Posterior cingulate gyrus (tissue), 11 donors: ENCODE measurements at regions not wholly inside any gene's neighbourhood (a gene's known extent, or its start where the extent isn't known, plus 50 kb on each side); places are given as distances from the start of the nearest gene placed in this dataset.

ENCODE experiments used
- DNase-seq, 10 donors: peaks; one replicate each; pipeline versions ENCODE4 v3.0.0 to v3.0.0-alpha.2; 2020 to 2021; ENCODE audit warnings: mixed read lengths in 3 of 10
- intact Hi-C: fragments of 100-400 bp; cut with DNase I; formaldehyde crosslinking; loops from one replicate; pipeline ENCODE4 v1.15.1; 2023

DNA sequence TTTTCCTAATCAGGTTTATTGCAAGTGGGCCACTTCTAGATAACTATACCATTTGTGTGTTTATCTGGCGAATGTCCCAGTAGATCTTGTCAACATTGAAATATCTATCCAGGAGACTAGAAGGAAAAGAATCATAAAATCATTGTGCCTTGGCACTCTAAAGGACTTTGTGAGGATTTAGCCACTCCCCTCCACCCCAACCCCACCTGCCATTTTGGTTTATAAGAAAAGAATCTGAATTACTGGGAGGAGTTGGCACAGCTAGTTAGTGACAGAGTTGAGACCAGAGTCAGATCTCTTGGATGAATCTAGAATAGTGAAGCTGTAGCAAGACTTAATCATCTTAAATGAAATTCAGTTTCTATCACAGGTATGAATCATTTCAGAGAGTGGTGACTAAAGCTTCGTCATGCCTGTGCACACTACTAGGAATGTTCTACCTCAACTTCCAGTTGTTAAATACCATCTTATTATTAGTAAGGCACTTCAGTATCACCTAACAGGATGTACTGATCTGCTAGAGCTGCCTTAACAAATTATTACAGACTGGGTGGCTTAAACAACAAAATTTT lies 212.7 kb upstream of the SLC14A2 start:
- intact Hi-C loops, result no loop called here
- no peak for DNase-seq

DNA sequence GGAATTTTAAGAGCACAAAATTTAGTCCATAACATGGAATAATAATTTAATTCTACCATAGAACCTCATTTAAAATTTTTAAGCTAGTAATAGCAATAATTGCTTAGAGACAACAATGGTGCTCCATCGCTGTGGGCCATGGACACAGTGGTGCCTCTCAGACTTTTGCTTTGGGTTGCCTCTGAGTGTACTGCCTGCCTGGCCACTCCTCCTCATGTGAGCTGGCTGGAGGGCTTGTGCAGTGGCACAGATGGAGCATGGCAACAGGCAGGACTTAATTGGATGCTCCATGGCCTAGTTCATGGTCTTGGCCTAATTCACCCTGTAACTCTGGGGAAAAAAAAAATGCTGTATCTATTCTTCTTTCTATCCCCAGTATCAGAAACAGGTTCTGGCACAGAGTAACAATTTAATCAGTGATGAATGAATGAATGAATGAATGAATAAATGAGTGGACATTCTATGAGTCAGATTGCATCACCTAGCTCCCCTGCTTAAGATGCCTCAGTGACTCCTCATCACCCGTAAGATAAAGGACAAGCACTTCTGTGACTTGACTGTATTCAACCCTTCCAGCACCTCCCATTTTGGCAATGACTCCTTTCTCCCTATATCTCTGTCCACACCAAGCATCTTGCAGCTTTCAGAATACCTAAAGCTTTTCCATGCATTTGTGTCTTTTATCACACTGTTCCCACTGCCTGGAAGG lies 211.8 kb upstream of the SLC14A2 start:
- intact Hi-C loops, result no loop called here
- DNase-seq, result no peak

DNA sequence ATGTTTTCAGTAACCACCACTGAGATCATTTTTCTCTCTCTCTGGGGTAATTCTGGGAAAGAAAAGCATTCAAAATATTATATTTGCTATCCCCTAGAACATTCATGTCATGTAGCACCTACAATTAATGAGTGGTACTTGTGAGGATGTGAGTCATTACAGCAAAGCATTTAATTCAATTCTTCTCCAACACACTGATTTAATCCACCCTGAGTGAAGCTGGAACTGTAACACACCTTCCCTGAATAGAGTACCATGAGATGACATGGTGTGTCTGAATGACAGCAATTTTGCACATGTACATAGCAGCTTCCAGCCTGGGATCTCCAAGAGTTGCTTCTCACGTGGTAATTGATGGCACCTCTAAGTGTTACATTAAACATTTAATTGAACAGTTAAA lies 207.1 kb upstream of the SLC14A2 start:
- intact Hi-C loops, result no loop called here
- DNase-seq, result no peak

DNA sequence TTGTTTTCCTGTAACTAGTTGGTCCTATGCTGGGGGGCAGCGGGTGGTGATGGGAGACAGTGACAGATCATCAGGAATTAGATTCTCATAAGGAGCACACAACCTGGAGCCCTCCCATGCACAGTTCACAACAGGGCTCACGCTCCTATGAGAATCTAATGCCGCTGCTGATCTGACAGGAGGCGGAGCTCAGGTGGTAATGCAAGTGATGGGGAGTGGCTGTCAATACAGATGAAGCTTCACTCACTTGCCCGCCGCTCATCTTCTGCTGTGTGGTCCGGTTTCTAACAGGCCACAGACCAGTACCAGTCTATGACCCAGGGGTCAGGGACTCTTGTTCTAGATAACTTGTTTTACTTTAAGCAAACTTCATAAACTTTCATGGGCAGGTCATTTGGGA lies 205.3 kb upstream of the SLC14A2 start:
- DNase-seq, result no peak
- intact Hi-C loops, result no loop called here

DNA sequence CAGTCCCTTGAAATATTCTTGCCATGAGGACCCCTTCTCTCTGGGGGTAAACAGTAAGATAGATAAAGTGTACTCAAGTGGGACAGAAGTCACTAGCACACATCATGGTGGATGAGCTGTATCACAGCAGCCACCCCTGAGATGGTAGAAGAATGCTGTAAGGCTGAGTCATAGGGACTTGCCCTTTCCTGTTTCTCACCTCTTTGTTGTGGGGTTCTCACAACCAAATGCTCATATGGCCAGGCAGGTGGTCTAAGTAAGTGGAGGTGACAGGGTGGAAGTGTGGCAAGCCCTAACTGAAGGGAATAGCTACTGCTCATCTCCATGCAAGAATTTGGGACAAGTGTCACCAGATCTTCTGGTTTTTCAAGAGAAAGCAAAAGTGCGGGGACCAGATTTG lies 202.7 kb upstream of the SLC14A2 start:
- intact Hi-C loops, result no loop called here
- DNase-seq, result no peak

DNA sequence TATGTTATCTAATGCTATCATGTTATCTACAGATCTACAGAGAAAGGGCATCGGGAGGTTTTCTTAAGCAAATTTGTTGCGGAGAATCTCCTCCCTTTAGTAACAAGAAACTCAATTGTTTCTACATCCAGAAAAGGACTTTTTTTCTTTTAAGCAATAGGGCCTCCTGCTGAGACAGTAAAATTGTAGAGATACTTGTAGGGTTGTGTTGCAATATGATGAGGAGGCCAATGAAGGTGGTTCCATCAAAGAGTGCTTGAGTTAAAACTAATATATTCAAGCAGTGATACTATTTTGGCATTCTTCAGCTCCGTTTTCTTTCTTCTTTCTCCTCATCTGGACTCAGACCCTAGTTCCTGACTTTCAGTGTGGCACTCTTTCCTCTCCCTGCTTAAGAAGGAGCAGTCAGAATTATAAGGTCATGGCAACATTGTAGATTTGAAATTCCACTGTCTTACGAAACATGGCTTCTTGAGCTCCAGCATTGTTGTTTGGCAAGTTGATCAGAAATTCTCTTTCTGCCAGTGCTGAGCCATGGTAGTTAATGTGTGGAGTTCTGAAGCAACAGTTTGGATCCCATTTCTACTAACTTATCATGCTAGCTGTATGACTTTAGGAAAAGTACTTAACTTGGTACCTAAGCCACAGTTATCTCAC lies 202.0 kb upstream of the SLC14A2 start:
- no peak for DNase-seq
- intact Hi-C loops, result no loop called here

DNA sequence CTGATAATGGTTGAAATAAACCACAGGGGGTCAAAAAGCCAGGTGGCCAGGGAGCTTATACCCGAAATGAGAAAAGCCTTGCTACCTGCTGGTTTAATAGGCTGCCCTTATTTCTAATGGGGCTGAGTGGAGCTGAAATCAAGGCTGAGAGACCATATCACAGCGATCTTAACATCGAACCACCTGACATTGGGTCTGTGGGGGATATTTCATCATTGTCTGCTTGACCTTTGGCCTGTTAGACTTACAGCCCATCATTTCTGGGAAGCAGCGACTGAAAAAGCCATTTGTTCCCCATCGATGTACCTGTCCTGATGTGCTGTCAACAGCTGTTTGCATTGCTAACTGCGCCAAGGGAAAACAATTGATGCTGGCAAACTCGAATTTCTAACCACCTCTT lies 199.7 kb upstream of the SLC14A2 start:
- intact Hi-C loops, result no loop called here
- DNase-seq, result no peak

DNA sequence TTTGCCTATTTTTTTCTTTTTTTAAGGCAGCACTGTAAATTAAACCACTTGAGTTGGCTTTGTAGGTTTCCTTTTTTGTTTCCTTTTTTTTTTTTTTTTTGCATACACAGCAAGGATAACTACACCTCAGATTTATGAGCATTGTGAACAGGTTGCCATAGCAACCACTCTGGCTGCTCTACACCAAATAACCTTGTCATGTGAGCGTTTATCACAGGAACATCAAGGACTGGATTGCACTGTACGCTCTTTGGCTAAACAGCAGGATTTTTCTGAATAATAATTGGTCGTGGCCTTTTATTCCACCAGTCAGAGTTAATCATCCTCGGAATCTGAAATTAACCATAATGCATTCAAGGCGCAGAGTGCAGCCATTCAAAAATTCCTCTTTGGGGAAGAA lies 199.1 kb upstream of the SLC14A2 start:
- intact Hi-C loops, result no loop called here
- peak in 1 of 10 donors; percentile 5 for DNase-seq

DNA sequence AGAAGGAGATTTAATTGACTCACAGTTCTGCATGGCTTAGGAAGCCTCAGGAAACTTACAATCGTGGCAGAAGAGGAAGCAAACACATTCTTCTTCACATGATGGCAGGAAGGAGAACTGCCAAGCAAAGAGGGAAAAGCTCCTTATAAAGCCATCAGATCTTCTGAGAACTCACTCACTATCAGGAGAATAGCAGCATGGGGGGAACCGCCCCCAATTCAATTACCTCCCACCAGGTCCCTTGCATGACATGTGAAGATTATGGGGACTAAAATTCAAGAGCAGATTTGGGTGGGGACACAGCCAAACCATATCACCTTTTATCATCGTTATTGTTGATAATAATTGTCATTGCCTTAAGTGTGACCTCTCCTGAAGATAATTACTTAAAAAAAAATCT lies 197.9 kb upstream of the SLC14A2 start:
- intact Hi-C loops, result no loop called here
- DNase-seq, result no peak

DNA sequence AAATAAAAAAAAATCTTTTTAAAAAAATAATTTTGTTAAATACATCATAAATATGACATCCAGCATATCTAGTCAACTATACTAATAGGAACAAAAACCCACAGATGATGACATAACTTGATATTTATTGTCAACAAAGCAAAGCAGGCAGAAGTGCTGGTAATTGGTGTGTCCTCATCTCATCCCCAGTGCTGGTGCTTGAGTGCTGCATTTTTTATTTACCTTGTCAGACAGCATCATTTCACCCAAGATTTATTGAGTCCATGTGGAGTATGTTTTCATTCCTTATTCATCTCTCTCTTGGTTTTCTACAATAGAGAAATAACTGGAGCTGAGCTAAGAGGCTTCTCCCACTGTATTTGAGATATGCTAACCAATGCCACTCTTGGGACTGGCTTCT lies 191.6 kb upstream of the SLC14A2 start:
- no peak for DNase-seq
- intact Hi-C loops, result no loop called here

DNA sequence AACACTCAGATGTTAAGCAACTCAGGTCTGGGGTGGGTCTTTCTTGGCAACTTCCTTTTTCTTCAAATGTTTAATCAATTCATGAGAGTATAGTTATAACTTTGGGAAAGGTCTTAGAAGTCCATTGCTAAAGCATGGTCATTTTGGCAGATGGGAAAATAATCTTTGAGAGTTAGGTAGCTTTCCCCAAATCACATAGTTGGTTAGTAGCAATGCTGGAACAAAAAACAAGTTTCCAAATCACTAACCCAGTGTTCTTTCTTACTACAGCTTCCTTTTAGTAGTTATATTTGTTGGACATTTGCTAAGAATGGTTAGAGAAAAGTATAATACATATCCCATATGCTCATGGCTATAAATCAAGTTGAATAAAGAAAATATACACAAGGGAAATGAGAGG lies 185.2 kb upstream of the SLC14A2 start:
- intact Hi-C loops, result no loop called here
- DNase-seq, result no peak

DNA sequence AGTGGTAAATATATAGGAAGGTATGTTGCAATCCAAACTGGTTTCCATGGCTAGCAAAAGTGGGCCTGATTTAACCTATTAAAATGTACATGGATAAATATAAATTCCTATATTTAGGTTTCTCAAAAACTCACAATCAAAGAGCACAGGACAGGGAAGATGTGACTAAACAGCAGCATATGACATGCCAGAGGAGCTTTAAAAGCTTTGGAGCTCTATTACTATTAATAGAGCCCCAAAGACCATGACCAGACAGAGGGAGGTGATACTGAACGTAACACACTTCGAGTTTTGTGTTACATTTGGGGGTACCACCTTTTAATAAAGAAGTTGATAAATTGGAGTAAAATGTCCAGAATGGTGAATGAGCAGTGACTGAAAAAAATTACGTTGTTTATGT lies 179.5 kb upstream of the SLC14A2 start:
- intact Hi-C loops, result no loop called here
- no peak for DNase-seq

DNA sequence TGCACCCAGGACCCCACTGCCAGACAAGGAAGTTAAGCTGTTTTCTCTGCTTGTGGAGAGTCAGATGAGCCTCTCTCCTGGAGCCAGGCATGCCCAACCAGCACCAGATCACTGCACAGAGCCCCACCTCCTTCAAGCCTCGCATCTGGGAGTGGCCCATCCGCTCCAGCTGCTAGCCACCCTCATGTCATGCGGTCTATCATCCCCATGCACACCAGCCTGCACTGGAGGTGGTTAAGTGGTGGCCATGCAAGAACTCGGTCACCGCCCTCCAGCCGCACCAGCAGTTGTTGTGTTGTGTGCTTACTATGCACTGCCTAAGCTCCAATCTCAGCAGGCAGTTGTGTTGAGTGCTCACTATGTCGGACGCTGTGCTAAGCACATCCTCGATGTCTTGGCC lies 177.9 kb upstream of the SLC14A2 start:
- no peak for DNase-seq
- intact Hi-C loops, result no loop called here

DNA sequence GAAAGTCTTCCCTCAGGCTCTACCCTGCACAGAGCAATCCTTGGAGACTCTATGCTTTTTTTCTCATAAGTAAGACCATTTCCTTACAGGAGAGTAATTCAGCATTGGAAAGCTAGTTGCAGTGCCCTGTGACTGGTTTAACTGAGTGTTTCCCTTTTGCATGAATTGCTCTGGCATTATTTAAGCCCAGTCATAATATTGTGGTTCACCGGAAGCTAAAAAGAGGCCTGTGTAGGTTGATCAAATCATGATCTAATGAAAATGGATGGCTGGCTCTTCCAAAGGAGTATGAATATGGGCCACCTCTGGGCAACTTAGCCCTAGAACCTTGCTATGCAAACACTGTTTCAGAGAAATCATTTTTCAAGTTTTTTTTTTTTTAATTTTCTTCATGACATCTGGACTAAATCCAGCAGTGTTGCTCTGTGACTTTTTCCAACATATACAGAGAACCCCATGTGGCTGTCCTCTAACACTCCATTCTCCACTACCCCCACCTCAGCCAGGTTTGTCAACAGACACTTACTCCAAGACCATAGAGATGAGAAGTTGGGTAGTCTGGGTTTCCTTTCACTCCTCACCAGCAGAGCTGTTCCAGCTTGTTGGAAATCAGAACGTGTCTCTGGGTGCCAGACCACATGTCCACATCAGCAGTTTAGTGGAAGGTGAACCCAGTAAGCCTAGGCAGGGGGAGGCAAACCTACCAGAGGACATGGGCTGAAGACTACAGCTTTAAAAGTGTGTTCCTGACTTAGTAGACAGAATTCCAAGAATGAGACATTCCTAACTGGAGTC lies 175.2 kb upstream of the SLC14A2 start:
- intact Hi-C loops, result no loop called here
- no peak for DNase-seq

DNA sequence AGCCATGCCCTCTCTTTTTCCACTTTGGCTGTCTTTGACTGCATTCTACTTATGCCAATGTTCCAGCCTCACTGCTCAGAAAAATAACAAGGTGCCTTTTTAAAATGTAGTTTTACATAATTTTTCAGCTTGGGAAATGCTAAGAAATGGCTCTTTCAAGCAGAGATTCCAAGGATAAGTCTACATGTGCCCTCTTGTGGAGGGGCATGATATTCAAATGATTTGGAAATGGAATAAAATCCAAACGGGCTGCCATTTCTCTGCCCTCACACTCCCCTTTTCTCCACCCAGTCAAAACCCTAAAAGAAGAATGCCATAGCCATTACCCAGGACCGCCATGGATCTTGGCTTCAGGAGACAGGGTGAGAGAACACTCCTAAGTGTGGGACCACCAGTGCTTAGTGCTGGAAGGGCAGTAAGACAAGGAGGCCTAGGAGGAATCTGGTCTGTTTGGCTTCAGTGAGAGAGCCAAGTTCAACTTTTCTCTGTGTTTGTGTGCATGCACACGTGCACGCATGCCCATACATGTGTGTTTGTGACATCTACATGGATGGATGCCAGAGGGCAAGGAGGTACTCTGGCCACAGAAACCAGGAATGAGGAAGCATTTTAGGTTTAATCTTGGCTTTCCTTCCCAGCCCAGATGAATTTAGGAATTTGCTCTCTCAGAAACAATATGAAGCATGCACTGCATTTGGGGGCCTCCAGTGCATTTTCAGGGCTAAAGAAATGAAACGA lies 174.0 kb upstream of the SLC14A2 start:
- DNase-seq, result no peak
- intact Hi-C loops, result no loop called here

DNA sequence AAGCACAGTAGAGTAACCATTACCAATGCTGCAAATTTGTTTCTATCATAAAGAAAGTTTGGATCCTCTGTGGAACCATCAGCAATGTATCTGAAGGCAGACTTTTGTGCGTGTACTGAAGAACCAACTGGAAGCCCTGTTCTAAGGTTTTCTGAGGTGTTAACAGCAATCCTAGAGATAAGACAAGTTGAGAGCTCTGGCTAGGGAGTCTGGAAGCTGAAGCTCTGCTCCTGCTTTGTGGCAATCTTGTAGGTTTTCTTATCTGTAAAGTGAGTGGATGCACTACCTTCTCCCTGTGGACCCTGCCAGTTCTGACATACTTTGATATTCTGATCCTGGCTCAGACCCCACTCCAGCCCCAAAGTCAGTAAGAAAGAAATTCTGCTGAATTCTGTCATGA lies 171.2 kb upstream of the SLC14A2 start:
- intact Hi-C loops, result no loop called here

DNA sequence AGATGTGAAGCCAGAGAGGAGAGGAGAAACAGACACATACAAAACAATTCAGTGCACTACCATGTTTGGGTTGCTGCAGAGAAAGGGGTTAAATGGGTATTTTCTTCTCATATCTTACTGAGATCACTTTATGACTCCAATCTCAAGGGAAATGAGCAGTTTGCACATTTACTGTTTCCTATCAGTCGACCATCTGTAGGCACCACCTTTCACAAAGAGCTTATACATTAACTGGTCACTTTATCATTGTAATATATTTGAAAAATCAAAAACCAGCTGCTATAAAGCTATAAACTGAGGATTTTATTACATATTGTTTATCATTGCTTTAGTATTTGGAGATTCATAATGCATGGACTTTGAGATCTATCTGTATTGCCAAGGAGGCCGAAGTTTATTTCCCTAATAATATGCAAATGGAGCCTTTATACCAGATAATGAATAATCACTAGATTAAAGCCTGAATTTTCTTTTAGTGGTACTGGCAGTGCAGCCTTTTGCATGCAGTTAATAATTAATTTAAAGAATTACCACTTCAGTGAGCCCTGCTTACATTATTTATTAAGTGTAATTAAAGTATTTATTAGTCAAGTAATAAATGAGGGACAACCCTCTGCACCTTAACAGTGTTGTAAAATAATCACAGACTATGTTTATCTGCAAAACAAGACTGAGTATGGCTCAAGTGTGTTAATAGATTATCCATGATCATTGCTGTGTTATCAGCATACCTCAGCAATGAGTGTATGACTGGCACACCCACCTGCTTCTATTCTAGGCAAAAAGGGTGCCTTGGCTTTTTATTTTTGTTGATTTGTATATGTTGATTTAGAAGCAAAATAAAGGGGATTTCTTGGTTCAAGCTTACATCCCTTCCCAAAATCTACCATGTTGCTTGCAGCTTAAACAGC lies 167.7 kb upstream of the SLC14A2 start:
- intact Hi-C loops, result no loop called here
- DNase-seq, result no peak

More for the DNA sequence above, 171.2 kb upstream of the SLC14A2 start:
- DNase-seq, result no peak

DNA sequence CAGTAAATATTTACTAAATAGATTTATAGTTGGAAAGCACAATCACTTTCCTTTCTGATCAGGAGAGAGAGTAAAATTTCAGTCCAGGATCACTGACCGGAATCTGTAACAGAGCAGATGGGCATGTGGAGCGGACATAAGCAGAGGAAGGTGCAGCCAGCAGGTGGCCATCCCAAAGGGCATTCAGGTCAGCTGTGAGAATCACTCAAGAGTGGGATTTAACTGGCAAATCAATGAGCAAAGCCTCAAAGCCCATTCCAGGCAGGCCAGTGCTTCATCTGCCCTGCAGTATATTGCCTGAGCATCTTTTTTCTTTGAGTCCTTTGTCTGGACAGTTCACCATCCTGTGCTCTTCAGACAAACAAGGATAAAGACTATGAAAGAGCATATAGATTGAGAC lies 166.4 kb upstream of the SLC14A2 start:
- intact Hi-C loops, result no loop called here
- DNase-seq, result no peak

DNA sequence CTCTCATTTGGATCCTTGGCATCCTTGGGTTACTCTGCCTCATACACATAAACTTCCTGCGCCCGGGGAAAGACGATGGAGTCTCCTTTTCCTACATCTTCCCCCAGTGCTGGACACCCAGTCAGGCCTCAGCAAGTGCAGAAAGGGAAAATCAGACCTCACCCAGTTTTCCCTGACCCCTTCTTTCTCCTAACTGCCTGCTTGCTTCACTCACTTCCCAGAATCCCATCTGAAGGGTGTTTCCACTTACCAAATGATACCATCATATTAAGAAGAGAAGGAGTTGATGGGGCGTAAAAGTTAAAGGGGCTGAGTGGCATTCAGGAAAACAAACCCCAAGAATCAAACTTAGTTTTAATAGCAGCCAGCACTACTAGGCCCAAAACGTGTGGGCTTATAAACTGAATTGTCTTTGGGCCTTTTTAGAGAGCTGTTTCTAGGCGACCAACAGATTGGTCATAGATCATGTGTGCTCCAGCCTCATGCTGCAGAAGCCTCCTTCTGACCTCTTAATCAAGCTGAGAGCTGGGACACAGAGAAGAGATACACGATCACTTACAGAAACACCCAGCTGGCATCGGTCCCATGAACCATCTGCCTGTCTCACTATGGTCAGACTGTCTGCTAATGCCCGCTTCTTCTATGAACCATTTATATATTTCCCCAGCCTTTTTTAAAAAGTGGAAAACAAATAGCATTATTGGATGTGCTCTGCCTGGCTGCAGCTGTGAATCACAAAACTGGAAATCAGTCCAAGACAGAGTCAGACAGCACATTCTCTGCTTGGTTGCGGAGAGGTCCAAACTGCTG lies 165.7 kb upstream of the SLC14A2 start:
- peak in 9 of 10 donors; percentile 16 to 88 (median 48) for DNase-seq
- intact Hi-C loops, result no loop called here
